ENCODE measurements at regions not wholly inside any gene's neighbourhood (a gene's known extent, or its start where the extent isn't known, plus 50 kb on each side); places are given as distances from the start of the nearest gene placed in this dataset.
A peak's percentile ranks its signal among the peaks of the same experiment; 100 is the strongest.

DNA sequence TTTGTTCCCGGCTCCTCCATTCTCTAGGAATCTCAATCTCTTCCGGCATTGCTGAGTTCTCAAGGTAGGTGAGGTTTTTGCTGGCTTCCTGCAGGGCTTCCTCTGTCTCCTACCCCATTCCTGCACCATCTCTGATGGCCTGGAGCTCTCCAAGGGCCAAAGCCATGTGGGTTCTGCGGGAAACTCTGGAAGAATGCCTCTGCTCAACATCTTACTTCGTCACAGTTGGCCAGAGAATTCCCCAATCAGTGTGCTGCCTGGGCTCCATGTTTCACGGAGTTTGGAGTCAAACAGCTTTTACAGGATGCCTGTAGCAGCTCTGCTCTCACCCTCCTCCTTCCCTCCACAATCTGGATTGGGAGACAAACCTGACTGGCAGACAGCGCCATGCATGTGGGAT is 253.9 kb upstream of the HES1 start:
- intact Hi-C loops (cut with DNase I), result no loop called here
- no peak for DNase-seq
- ATAC-seq, result no peak

DNA sequence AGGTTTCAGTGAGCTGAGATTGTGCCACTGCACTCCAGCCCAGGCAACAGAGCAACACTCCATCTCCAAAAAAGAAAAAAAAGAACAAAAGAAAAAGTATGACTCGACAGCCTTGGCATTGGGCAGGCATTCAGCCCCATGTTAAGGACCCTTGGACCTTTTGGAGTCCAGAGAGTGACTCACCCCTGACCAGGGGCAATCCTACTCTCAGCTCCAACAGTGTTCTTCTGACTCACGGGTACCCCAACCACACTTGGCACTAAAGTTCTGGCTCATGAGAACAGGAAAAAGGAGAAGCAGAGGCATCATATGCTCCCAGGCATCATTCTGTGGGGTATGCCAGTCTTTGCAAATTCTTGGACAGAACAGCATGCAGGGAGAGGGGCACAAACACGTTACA is 252.4 kb upstream of the HES1 start:
- DNase-seq, result no peak
- ATAC-seq, result no peak
- intact Hi-C loops (cut with DNase I), result no loop called here

GRCh38 chr3:193884027-193884426 is 251.9 kb upstream of the HES1 start:
- ATAC-seq, result no peak
- intact Hi-C loops (cut with DNase I), result no loop called here
- no peak for DNase-seq

- intact Hi-C loops (cut with DNase I), result no loop called here
- ATAC-seq (no peak), DNase-seq (no peak)
Measured at GRCh38 chr3:193884652-193885051, 251.3 kb upstream of the HES1 start.

DNA sequence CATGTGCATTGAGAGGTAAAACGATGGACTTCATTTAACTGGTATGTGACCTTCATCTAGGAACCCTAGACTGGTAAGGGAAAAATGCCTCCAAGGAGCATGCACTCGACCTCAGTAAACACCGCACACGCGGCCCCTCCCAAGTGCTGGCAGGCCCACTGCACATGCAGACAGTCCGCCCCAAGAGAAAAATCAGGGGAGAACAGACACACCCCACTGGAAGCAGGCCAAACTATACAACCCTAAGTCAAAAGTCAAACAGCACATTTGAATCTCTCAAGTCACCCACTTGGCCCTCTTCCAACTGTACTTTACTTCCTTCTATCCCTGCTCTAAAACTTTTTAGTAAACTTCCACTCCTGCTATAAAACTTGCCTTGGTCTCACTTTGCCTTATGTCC is 250.1 kb upstream of the HES1 start:
- ATAC-seq (no peak), DNase-seq (no peak)

DNA sequence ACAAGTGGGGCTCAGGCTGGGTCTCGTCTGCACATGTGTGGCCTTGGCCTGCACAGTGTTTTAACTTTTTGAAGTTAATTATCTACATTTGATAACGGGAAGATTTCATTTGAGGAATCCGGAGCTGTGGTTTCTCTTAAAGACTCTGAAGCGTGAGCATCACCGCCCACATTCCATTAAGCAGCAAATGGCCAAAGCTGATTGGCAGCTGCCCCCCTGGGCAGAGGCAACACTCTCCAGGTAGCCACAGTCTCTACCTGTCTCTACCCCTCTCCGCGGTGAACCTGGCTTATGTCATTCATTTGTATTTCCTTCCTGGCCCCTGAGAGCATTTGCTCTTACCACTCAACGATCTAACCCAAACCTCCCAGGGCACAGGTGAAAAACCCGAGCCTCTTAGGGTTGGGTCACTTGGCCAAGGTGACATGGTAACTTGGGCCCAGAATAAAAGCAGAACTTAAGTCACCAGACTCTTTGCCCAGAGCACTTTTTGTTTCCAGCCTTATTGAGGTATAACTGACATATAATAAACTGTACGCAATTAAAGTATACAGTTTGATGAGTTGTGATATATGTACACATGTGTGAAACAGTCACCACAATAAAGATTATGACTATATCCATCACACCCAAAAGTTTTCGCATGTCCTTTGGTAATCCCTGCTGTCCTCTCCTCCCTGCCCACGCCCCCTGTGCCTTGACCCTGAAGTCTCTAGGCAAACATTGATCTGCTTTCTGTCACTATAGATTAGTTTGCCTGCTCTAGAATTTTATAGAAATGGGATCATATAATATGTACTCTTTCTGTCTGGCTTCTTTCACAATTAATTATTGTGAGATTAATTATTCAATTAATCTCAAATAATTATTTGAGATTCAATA is 245.7 kb upstream of the HES1 start:
- ATAC-seq (no peak), DNase-seq (no peak)
- intact Hi-C loops (cut with DNase I), result no loop called here

More for the DNA sequence above, 250.1 kb upstream of the HES1 start:
- intact Hi-C loops (cut with DNase I), result no loop called here

DNA sequence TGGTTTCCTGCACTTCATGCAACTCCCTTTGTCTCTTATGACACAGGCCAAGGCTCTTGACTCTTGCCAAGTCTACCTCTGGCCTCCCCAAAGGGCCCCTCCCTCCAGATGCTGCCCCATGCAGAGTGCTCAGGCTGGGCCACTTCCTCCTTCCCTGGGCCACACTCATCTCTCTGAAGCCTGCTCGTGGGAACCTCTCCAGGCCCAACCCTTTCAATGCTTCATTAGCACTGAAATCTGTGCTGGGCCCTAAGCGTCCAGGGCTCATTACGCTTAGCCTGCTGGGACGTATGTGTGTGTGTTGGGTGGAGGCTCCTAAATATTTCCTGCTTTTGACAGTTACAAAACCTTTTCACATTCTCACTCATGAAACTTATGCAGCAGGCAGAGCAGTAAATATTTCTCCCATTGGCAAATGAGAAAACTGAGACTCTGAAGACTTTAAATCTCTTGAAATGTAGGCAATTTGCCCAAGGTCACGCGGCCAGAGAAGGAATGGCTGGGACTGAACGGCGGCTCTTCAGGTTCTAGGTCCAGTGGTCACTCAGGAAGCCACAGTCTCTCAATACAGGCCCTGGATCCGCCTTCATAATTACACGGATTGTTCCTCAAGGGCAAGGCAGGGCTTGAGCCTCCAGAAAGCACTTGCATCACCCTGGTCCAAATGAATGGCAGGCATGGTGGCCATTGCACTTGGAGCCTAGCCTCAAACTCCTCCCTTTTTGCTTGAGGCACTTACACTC is 241.7 kb upstream of the HES1 start:
- intact Hi-C loops (cut with DNase I), result no loop called here
- ATAC-seq, result peak in 1 of 2 donors; percentile 60
- no peak for DNase-seq

DNA sequence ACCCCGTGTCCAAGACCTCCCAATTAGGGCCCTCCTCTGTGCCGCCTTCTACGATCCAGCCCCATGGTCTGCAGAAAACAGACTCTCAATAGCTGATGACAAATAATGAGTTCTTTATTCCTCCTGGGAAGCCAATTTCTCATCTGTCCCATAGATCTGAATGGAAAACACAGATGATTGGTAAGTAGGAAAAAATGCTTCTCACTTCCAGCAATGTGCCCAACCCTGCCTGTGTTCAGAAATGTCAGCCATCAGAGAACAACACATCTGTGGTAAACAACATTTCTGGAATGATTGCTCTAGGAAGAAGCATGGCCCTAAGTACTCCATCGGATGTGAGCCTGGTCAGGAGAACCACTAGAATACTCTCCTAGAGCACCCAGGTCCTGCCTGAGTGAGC is 240.5 kb upstream of the HES1 start:
- intact Hi-C loops (cut with DNase I), result no loop called here
- ATAC-seq (peak in 1 of 2 donors; percentile 55), DNase-seq (no peak)

GRCh38 chr3:193896419-193896818 is 239.5 kb upstream of the HES1 start:
- ATAC-seq (no peak), DNase-seq (no peak)
- intact Hi-C loops (cut with DNase I), result no loop called here

DNA sequence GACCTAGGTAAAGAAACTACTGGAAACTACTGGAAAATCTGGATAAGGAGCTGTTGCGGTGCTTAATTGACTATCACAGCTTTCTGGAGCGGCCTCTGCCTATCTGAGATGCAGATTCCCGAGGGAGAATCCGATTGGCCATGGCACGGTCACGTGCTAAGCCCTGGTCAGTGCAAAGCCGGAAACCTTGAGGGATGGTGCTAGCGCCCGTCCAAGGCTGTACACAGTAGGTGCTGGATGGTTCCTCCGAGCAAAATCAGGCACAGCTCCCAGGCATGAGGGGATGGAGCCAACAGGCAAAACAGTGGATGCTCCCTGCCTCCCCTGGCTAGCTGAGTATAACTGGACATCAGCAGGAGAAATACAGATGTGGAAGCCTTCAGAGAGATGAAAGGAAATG is 238.7 kb upstream of the HES1 start:
- DNase-seq (peak; percentile 77), ATAC-seq (peak; percentile 86 to 89)

GRCh38 chr3:193897731-193898180 is 238.2 kb upstream of the HES1 start:
- DNase-seq (no peak), ATAC-seq (no peak)
- intact Hi-C loops (cut with DNase I), result no loop called here

More for the DNA sequence above, 238.7 kb upstream of the HES1 start:
- intact Hi-C loops (cut with DNase I), result no loop called here

DNA sequence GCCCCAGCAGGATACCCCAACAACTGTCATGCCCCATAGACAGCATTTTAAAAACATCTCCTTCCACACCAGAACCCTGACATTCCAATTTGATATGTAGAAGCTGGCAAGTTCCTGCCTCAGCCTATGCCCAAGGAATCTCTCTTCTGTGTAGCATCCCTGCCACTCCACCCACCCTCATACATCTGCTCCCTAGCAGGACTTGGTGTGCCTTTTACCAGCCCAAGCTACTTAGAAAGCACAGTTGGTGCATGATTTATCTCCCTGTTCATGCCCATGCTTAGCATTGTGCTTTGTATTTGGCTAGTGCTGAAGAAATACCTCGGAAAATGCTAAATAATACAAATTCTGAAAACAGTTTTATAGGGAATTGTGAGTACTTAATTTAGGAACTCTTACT is 236.9 kb upstream of the HES1 start:
- DNase-seq (no peak), ATAC-seq (no peak)
- intact Hi-C loops (cut with DNase I), result no loop called here

DNA sequence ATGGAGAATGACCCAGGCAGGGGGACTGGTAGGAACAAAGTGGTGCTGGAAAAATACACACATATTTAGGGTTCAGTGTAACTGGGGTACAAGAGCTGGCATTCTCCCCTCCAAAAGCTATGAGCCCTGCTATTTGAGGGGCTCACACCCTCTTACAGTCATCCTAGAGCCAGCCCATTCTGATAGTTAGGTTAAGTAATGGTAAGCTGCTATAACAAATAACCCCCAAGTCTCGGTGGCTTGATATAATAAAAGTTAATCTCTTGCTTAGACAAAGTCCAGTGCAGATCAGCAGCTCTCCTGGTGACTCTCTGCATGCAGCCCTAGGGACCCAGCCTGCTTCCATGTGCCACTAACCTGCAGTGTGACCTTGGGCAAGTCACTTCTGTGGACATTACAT is 234.9 kb upstream of the HES1 start:
- ATAC-seq (no peak), DNase-seq (no peak)
- intact Hi-C loops (cut with DNase I), result no loop called here

DNA sequence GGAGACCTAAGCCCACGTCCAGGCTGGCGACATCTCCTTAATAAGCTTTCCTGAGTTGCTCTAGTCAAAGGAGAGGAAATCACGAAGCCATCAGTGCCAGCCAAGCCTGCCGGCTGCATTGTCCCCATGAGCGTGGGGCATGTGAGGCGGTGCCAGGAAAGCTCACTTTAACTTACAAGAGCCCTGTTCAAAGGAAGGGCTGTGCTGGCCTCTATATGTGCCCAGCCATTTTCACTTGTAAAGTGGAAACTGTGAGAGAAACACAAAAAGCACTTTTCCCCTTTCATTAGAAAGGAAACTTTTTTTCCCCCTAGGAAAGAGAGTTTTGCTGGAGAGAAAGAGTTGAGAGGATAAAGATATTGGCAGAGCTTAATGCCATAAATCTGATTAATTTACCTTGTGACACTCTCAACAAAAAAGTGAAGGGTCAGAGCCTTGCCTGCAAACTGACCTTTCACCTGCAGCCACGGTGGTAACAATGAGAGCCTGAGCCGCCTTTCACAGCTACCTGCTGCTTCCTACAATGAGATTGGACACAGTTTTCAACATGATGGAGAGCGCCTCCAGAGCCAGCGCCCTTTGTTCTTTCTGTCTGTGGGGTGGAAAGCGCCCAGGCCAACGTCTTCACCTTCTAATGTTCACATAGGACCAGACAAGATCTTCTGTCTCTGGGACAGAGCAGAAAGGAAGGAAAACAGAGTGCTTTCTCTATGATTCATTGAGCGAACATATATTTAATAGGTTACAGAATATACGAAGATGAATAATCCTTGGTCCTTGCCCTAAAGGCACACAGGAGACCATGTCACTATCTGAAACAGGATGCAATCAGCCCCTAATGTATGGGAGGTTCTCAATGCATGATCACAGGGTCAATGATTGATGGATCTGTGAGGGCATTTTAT is 233.1 kb upstream of the HES1 start:
- intact Hi-C loops (cut with DNase I), result no loop called here
- ATAC-seq (no peak), DNase-seq (no peak)

DNA sequence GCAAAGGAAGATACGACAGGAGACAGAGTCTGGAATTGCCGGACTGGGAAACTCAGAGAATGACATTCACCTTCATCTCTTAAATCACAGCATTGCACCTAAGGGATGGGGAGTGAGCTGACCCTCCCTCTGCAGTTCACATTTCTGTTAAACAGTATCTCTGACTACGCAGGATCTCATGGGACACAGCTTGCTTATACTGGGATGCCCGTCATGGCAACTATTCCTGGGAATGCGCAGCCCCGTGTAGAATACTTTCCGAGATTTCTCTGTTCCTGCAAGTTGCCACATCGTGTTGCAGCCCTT is 232.5 kb upstream of the HES1 start:
- DNase-seq (no peak), ATAC-seq (no peak)
- intact Hi-C loops (cut with DNase I), result no loop called here

DNA sequence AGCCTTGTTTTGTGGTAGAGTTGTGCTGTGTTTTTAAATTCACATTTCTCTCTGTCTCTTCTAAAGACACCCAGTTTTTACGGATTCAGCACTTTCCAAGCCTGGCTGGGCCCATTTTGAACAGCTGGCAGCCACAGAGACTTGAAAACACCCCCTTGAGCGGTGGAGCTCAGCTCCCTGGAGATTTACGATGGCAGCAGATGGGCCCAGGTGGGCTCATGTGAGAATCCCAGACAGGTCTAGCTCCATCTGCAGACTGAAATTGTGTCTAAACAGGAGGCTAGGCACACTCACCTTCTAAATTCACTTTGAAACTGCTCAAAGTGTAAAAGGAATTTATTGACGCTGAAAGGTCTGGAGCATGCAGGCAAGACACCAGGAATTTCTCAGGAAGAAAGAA is 232.0 kb upstream of the HES1 start:
- intact Hi-C loops (cut with DNase I), result no loop called here

GRCh38 chr3:193905541-193906396 is 230.2 kb upstream of the HES1 start:
- intact Hi-C loops (cut with DNase I), result no loop called here
- ATAC-seq (peak; percentile 72 to 80), DNase-seq (peak; percentile 31)

More for the DNA sequence above, 232.0 kb upstream of the HES1 start:
- DNase-seq (no peak), ATAC-seq (no peak)

GRCh38 chr3:193906849-193907410 is 229.0 kb upstream of the HES1 start:
- ATAC-seq (no peak), DNase-seq (no peak)
- intact Hi-C loops (cut with DNase I), result no loop called here
